ENCODE measurements at regions not wholly inside any gene's neighbourhood (a gene's known extent, or its start where the extent isn't known, plus 50 kb on each side); places are given as distances from the start of the nearest gene placed in this dataset.

DNA sequence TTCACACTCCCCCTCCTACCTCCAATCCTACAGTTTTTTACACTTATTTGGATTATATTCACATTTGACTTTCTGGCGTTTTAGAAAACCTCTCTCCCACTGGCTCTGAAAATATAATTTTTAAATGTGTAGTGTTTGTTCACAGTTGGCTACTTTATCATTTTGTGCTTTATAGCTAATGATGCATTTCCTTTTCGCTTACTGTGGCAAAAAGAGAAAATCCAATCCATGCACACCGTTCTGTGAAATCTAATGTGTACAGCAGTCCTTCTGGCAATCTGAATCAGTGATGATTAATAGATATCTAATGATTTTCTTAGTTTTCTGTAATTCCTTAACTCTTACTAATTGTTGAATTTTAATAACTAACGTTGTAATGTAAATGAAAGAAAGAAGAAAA, 271.5 kb downstream of the ARAP2 start:
- TF ChIP-seq EZH2phosphoT487 (IDR thresholded peaks at IDR 0.05; ENCODE audit: insufficient read depth, low read depth), result no peak
- no peak for TF ChIP-seq EZH2 (IDR thresholded peaks at IDR 0.05; ENCODE audit: insufficient read depth, poor library complexity, severe bottlenecking)
